Mesenchymal stem cell (in vitro differentiated cells and primary cell): ENCODE measurements at regions not wholly inside any gene's neighbourhood (a gene's known extent, or its start where the extent isn't known, plus 50 kb on each side); places are given as distances from the start of the nearest gene placed in this dataset.

Experiments used
- DNase-seq: peaks from one replicate; pipeline ENCODE4 v3.0.0-alpha.2; 2013
- H2AFZ ChIP-seq: one replicate; pipeline ENCODE4 v1.6.1; 2013; ENCODE audit warnings: low read depth, mild to moderate bottlenecking, control low read depth, inconsistent platforms, low read length, moderate library complexity
- H2AK5ac ChIP-seq: 2 replicates; pipeline ENCODE4 v1.6.1; 2013; ENCODE audit warnings: low read length, moderate library complexity, mild to moderate bottlenecking, inconsistent platforms; ENCODE audit not compliant: severe bottlenecking
- H2BK120ac ChIP-seq: one replicate; pipeline ENCODE4 v1.6.1; 2013; ENCODE audit warnings: low read depth, mild to moderate bottlenecking, inconsistent platforms, low read length, moderate library complexity
- H2BK12ac ChIP-seq, 2 experiments: one replicate each; pipeline ENCODE4 v1.6.1; 2013; ENCODE audit warnings: inconsistent platforms in 2 of 2, low read length in 2 of 2, mild to moderate bottlenecking in 2 of 2, moderate library complexity in 2 of 2, control low read depth in 1 of 2
- H2BK15ac ChIP-seq: one replicate; pipeline ENCODE4 v1.6.1; 2013; ENCODE audit warnings: mild to moderate bottlenecking, low read depth, inconsistent platforms; ENCODE audit not compliant: poor library complexity, severe bottlenecking
- H2BK5ac ChIP-seq: 2 replicates; pipeline ENCODE4 v1.6.1; 2013; ENCODE audit warnings: low read depth, mild to moderate bottlenecking, low read length, control low read depth, inconsistent platforms; ENCODE audit not compliant: poor library complexity, severe bottlenecking
- H3K14ac ChIP-seq, 2 experiments: one replicate each; pipeline ENCODE4 v1.6.1; 2013; ENCODE audit warnings: inconsistent platforms in 2 of 2, low read length in 2 of 2, control low read depth in 1 of 2, mild to moderate bottlenecking in 1 of 2, moderate library complexity in 1 of 2
- H3K18ac ChIP-seq, 2 experiments: one replicate each; pipeline ENCODE4 v1.6.1; 2013; ENCODE audit warnings: inconsistent platforms in 2 of 2, low read length in 2 of 2, control low read depth in 1 of 2, low read depth in 1 of 2, mild to moderate bottlenecking in 1 of 2
- H3K23ac ChIP-seq, 2 experiments: one replicate each; pipeline ENCODE4 v1.6.1; 2013; ENCODE audit warnings: inconsistent platforms in 2 of 2, low read length in 2 of 2, mild to moderate bottlenecking in 2 of 2, moderate library complexity in 2 of 2, control low read depth in 1 of 2
- H3K27ac ChIP-seq: 2 replicates; pipeline ENCODE4 v1.5.1; 2013; ENCODE audit warnings: mild to moderate bottlenecking, moderate library complexity, low read length, control low read depth, inconsistent platforms; ENCODE audit not compliant: poor library complexity, severe bottlenecking
- H3K27me3 ChIP-seq, 2 experiments: 2 replicates each; pipeline versions ENCODE4 v1.6.1 to v1.7.0; 2013; ENCODE audit warnings: low read length in 2 of 2, mild to moderate bottlenecking in 2 of 2, moderate library complexity in 2 of 2, control low read depth in 1 of 2, inconsistent platforms in 1 of 2; ENCODE audit not compliant: control insufficient read depth in 1 of 2, insufficient read depth in 1 of 2
- H3K36me3 ChIP-seq, 2 experiments: 2 replicates each; pipeline versions ENCODE4 v1.6.1 to v1.7.0; 2013; ENCODE audit warnings: low read length in 2 of 2, control low read depth in 1 of 2, inconsistent platforms in 1 of 2, low read depth in 1 of 2, mild to moderate bottlenecking in 1 of 2; ENCODE audit not compliant: insufficient read depth in 2 of 2, control insufficient read depth in 1 of 2
- H3K4ac ChIP-seq, 2 experiments: one replicate each; pipeline ENCODE4 v1.6.1; 2013; ENCODE audit warnings: inconsistent platforms in 2 of 2, low read length in 2 of 2, mild to moderate bottlenecking in 2 of 2, moderate library complexity in 2 of 2, control low read depth in 1 of 2, low read depth in 1 of 2
- H3K4me1 ChIP-seq: 2 replicates; pipeline ENCODE4 v1.6.1; 2013; ENCODE audit warnings: low read depth, low read length, control low read depth; ENCODE audit not compliant: control insufficient read depth, insufficient read depth
- H3K4me2 ChIP-seq: 2 replicates; pipeline ENCODE4 v1.6.1; 2013; ENCODE audit warnings: low read length, mild to moderate bottlenecking, inconsistent platforms; ENCODE audit not compliant: poor library complexity, severe bottlenecking
- H3K4me3 ChIP-seq, 2 experiments: 2 replicates each; pipeline versions ENCODE4 v1.5.1 to v1.7.0; 2013; ENCODE audit warnings: low read length in 2 of 2, mild to moderate bottlenecking in 2 of 2, control low read depth in 1 of 2, low read depth in 1 of 2; ENCODE audit not compliant: insufficient read depth in 1 of 2
- H3K79me1 ChIP-seq: replicated peaks from 2 replicates; pipeline ENCODE4 v1.6.1; 2013; ENCODE audit warnings: mild to moderate bottlenecking, control low read depth, low read length, inconsistent platforms; ENCODE audit not compliant: poor library complexity, severe bottlenecking
- H3K9ac ChIP-seq: 2 replicates; pipeline ENCODE4 v1.7.0; 2013; ENCODE audit warnings: mild to moderate bottlenecking, low read length, moderate library complexity
- H3K9me3 ChIP-seq: 2 replicates; pipeline ENCODE4 v1.7.0; 2013; ENCODE audit warnings: mild to moderate bottlenecking, low read length; ENCODE audit not compliant: control insufficient read depth
- H4K8ac ChIP-seq: one replicate; pipeline ENCODE4 v1.6.1; 2013; ENCODE audit warnings: inconsistent platforms, mild to moderate bottlenecking, low read length, moderate library complexity
- H4K91ac ChIP-seq: one replicate; pipeline ENCODE4 v1.6.1; 2013; ENCODE audit warnings: mild to moderate bottlenecking, low read length, inconsistent platforms
- WGBS: methylation state at CpG from one replicate; pipeline ENCODE4 v1.1.7; 2013; ENCODE audit warnings: mixed read lengths; 5-methylcytosine and 5-hydroxymethylcytosine counted together

- Histone ChIP-seq H3K79me1 (no peaks in the 10 kb centered on the region), H4K8ac (no peak overlapping the region), H2BK120ac (no peak overlapping the region), H3K27ac (no peak overlapping the region), H3K14ac (no peak overlapping the region), H2BK5ac (no peak overlapping the region), H3K9ac (no peak overlapping the region), H3K27me3 (peaks cover 5 to 33% of the 10 kb centered on the region in 2 experiments), H3K36me3 (no peaks in the 10 kb centered on the region), H2BK12ac (no peak overlapping the region), H3K4me1 (peaks cover 3% of the 10 kb centered on the region), H2AFZ (no peak overlapping the region), H4K91ac (no peak overlapping the region), H2BK15ac (no peak overlapping the region), H3K4me2 (no peak overlapping the region), H3K9me3 (no peaks in the 10 kb centered on the region), H3K23ac (no peak overlapping the region), H3K4me3 (no peak overlapping the region), H3K18ac (no peak overlapping the region), H3K4ac (no peak overlapping the region), H2AK5ac (no peak overlapping the region)
- WGBS, result 90% methylated on average over 1 of the region's 1 CpG
- DNase-seq, result peak; percentile 13
These were observed 67.7 kb upstream of the BNC1 start for GRCh38 chr15:83352119-83352518.

DNA sequence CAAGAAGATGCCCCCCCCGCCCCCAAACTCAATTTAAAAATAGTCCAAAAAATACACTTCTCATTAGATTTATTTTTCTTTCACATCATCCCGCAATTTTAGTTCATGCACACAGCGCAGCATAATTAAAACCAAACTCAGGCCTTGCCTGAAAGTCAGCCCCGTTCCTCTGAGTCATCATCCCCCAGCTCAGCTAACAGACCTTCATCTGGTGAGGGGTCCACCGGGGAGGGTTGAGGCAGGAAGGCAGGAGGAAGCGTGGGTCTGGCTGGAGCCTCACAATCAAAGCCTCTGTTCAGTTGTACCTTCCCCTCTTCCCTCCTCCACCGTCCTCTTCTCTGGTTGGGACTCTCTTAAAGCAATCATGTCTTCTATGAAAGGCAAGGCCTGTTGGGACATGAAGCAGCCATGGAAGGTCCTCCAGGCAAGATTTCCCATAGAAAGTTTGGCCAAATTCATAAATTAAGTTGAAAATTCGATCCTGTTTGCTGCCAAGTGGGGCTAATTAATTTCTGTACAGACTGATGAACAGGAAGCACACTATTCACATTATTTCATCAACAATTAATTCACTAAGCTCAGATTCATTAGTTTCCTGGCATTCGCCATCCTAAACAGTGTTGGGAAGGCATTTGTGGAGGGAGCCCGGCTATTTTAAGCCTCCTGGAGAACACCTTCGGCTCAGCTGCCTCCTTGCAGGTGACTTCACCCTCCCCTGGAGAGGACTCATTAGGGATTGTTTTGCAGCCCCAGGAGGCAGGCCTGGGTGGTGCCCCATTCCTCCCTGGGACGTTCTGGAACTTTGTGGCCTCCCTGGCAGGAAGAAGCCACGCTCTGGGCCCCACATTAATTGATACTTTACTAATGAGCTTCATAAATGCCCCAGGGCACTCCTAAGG, 72.3 kb upstream of the BNC1 start:
- no peaks in the 10 kb centered on the region for H3K36me3 ChIP-seq
- H4K91ac ChIP-seq, result no peak overlapping the region
- H4K8ac ChIP-seq, result peak overlapping the region; percentile 16
- no peak overlapping the region for H2BK5ac ChIP-seq
- H3K4me3 ChIP-seq, result no peak overlapping the region
- H3K79me1 ChIP-seq, result no peaks in the 10 kb centered on the region
- H3K27me3 ChIP-seq, result peaks cover 0 to 22% of the 10 kb centered on the region in 2 experiments
- H3K4me2 ChIP-seq, result no peak overlapping the region
- H3K9ac ChIP-seq, result no peak overlapping the region
- no peak overlapping the region for H2BK15ac ChIP-seq
- no peak for DNase-seq
- no peak overlapping the region for H3K18ac ChIP-seq
- 71% methylated on average over 13 of the region's 13 CpGs for WGBS
- peaks cover 4% of the 10 kb centered on the region for H3K4me1 ChIP-seq
- no peak overlapping the region for H3K23ac ChIP-seq
- H3K9me3 ChIP-seq, result no peaks in the 10 kb centered on the region
- H2BK12ac ChIP-seq, result no peak overlapping the region
- H3K14ac ChIP-seq, result no peak overlapping the region
- H2AFZ ChIP-seq, result no peak overlapping the region
- no peak overlapping the region for H3K27ac ChIP-seq
- H2AK5ac ChIP-seq, result no peak overlapping the region
- no peak overlapping the region for H3K4ac ChIP-seq
- H2BK120ac ChIP-seq, result no peak overlapping the region

DNA sequence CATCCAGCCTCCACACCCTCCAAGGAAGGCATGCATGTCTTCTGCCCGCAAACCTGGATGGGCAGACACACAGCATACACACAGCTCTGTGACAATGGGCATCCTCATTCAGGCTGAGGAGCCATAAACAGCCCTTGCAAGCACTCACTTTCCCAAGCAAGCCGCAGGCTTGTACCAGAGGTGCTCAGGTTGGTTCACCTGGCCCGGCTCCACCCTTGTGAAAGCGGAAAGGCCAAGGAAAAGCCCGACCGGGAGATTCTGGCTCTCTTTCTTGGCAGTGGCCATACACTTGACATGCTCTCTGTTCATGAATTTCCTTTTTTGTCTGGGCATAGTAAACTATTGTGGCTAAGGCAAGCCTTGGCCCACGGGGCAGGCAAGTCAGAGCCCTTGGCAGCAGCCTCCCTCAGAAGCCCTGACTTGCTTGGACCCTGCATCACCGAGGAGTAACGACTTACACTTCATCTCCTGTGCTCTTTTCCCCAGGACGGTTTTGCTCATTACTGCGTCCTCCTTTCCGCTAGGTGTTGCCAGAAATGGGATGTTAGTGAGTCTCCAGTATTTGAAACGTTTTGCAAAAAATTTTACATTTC, 74.6 kb upstream of the BNC1 start:
- no peak overlapping the region for H2BK5ac ChIP-seq
- H3K27me3 ChIP-seq, result peaks cover 0 to 23% of the 10 kb centered on the region in 2 experiments
- H3K9ac ChIP-seq, result no peak overlapping the region
- H3K4me2 ChIP-seq, result no peak overlapping the region
- H3K27ac ChIP-seq, result no peak overlapping the region
- H2AFZ ChIP-seq, result no peak overlapping the region
- H3K9me3 ChIP-seq, result no peaks in the 10 kb centered on the region
- H3K4me1 ChIP-seq, result peaks cover 4% of the 10 kb centered on the region
- no peak overlapping the region for H2AK5ac ChIP-seq
- no peak overlapping the region for H3K4me3 ChIP-seq
- H3K23ac ChIP-seq, result no peak overlapping the region
- H4K91ac ChIP-seq, result no peak overlapping the region
- H3K4ac ChIP-seq, result no peak overlapping the region
- H3K14ac ChIP-seq, result no peak overlapping the region
- H2BK15ac ChIP-seq, result no peak overlapping the region
- no peak overlapping the region for H3K18ac ChIP-seq
- no peak for DNase-seq
- no peak overlapping the region for H2BK120ac ChIP-seq
- H3K79me1 ChIP-seq, result no peaks in the 10 kb centered on the region
- H2BK12ac ChIP-seq, result no peak overlapping the region
- H4K8ac ChIP-seq, result no peak overlapping the region
- WGBS, result 87% methylated on average over 13 of the region's 13 CpGs
- no peaks in the 10 kb centered on the region for H3K36me3 ChIP-seq

- Histone ChIP-seq H2AFZ (no peak overlapping the region), H2BK15ac (no peak overlapping the region), H4K91ac (no peak overlapping the region), H3K36me3 (no peaks in the 10 kb centered on the region), H3K9me3 (no peaks in the 10 kb centered on the region), H4K8ac (no peak overlapping the region), H3K14ac (no peak overlapping the region), H3K27me3 (peaks cover 0 to 19% of the 10 kb centered on the region in 2 experiments), H3K18ac (no peak overlapping the region), H2BK120ac (no peak overlapping the region), H3K4me1 (peaks cover 2% of the 10 kb centered on the region), H2AK5ac (no peak overlapping the region), H3K4me3 (no peak overlapping the region), H3K23ac (no peak overlapping the region), H3K27ac (no peak overlapping the region), H3K79me1 (no peaks in the 10 kb centered on the region), H3K4ac (no peak overlapping the region), H3K4me2 (no peak overlapping the region), H3K9ac (no peak overlapping the region), H2BK12ac (no peak overlapping the region), H2BK5ac (no peak overlapping the region)
- WGBS, result 89% methylated on average over 2 of the region's 2 CpGs
- no peak for DNase-seq
These were observed 78.2 kb upstream of the BNC1 start for GRCh38 chr15:83362706-83363105.
